ENCODE measurements at regions not wholly inside any gene's neighbourhood (a gene's known extent, or its start where the extent isn't known, plus 50 kb on each side); places are given as distances from the start of the nearest gene placed in this dataset.
A peak's percentile ranks its signal among the peaks of the same experiment; 100 is the strongest.

GRCh38 chr6:92791403-92791802, 628.0 kb downstream of the EPHA7 start:
- no peak for DNase-seq
- Histone ChIP-seq H3K79me2 (ENCODE audit: low read length) (no peaks in the 10 kb centered on the region), H3K36me3 (replicated peaks; ENCODE audit: insufficient read depth, low read length) (no peaks in the 10 kb centered on the region), H3F3A (ENCODE audit: insufficient read depth, low read length) (peaks cover 6% of the 10 kb centered on the region; the same call in 1 of the 2 replicates), H4K20me1 (ENCODE audit: insufficient read depth, low read length) (no peaks in the 10 kb centered on the region), H3K9me2 (replicated peaks; ENCODE audit: insufficient read depth, low read length) (no peaks in the 10 kb centered on the region), H3K4me1 (ENCODE audit: low read length) (peaks cover 6% of the 10 kb centered on the region; the same call in 1 of the 2 replicates), H3K4me3 (ENCODE audit: low read length) (no peak overlapping the region), H3K27me3 (replicated peaks; ENCODE audit: insufficient read depth, low read length) (no peaks in the 10 kb centered on the region), H3K4me2 (ENCODE audit: low read depth, low read length) (no peak overlapping the region), H3K9ac (ENCODE audit: low read length) (no peak overlapping the region), H3K9me3 (replicated peaks; ENCODE audit: insufficient read depth, low read length) (no peaks in the 10 kb centered on the region), H3K27ac (ENCODE audit: low read length) (no peak overlapping the region), H2AFZ (ENCODE audit: low read length) (no peak overlapping the region)
- TF ChIP-seq EZH2phosphoT487 (IDR thresholded peaks at IDR 0.05; ENCODE audit: low read length) (no peak), CTCF (IDR thresholded peaks at IDR 0.05; ENCODE audit: low read length) (no peak), EZH2 (optimal IDR thresholded peaks at IDR 0.05; ENCODE audit: low read depth, low read length) (no peak)

DNA sequence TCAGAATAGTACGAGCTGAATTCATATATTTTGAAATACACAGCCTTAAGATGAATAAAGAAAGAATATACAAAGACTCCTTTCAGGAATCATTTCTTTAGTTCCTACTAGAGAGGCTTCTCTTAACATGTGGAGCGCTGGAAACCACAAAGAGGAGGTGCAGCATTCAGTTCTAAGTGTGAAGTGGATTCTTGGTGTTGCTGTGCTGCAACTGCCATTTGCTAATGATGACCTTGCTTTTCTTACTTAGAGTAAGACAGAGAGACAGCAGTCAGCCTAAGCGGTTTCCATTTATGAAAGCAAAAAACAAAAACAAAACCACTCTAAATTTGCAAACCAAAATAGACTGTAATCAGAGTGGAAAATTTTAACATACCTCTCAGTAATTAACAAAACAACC, 629.0 kb downstream of the EPHA7 start:
- H2AFZ ChIP-seq (ENCODE audit: low read length): no peak overlapping the region
- peak; percentile 87 for DNase-seq
- no peaks in the 10 kb centered on the region for H4K20me1 ChIP-seq (ENCODE audit: insufficient read depth, low read length)
- H3K9me2 ChIP-seq (replicated peaks; ENCODE audit: insufficient read depth, low read length): no peaks in the 10 kb centered on the region
- H3F3A ChIP-seq (ENCODE audit: insufficient read depth, low read length): peaks cover 6% of the 10 kb centered on the region; the same call in 1 of the 2 replicates
- H3K79me2 ChIP-seq (ENCODE audit: low read length): no peaks in the 10 kb centered on the region
- no peak for TF ChIP-seq CTCF (IDR thresholded peaks at IDR 0.05; ENCODE audit: low read length)
- no peak for TF ChIP-seq EZH2 (optimal IDR thresholded peaks at IDR 0.05; ENCODE audit: low read depth, low read length)
- TF ChIP-seq EZH2phosphoT487 (IDR thresholded peaks at IDR 0.05; ENCODE audit: low read length): no peak
- peak overlapping the region; percentile 22; the same call in 1 of the 2 replicates for H3K4me2 ChIP-seq (ENCODE audit: low read depth, low read length)
- H3K4me3 ChIP-seq (ENCODE audit: low read length): no peak overlapping the region
- H3K9me3 ChIP-seq (replicated peaks; ENCODE audit: insufficient read depth, low read length): no peaks in the 10 kb centered on the region
- H3K27ac ChIP-seq (ENCODE audit: low read length): peak overlapping the region; percentile 38; the same call in 1 of the 2 replicates
- no peaks in the 10 kb centered on the region for H3K27me3 ChIP-seq (replicated peaks; ENCODE audit: insufficient read depth, low read length)
- no peak overlapping the region for H3K9ac ChIP-seq (ENCODE audit: low read length)
- H3K4me1 ChIP-seq (ENCODE audit: low read length): peaks cover 6% of the 10 kb centered on the region; the same call in 1 of the 2 replicates
- H3K36me3 ChIP-seq (replicated peaks; ENCODE audit: insufficient read depth, low read length): no peaks in the 10 kb centered on the region

- Histone ChIP-seq H4K20me1 (ENCODE audit: insufficient read depth, low read length) (no peaks in the 10 kb centered on the region), H3K27me3 (replicated peaks; ENCODE audit: insufficient read depth, low read length) (no peaks in the 10 kb centered on the region), H3K36me3 (replicated peaks; ENCODE audit: insufficient read depth, low read length) (no peaks in the 10 kb centered on the region), H3K4me3 (ENCODE audit: low read length) (no peak overlapping the region), H3K9me2 (replicated peaks; ENCODE audit: insufficient read depth, low read length) (no peaks in the 10 kb centered on the region), H3K9ac (ENCODE audit: low read length) (no peak overlapping the region), H3K4me1 (ENCODE audit: low read length) (no peaks in the 10 kb centered on the region), H3K27ac (ENCODE audit: low read length) (no peak overlapping the region), H3K4me2 (ENCODE audit: low read depth, low read length) (no peak overlapping the region), H2AFZ (ENCODE audit: low read length) (no peak overlapping the region), H3K9me3 (replicated peaks; ENCODE audit: insufficient read depth, low read length) (no peaks in the 10 kb centered on the region), H3K79me2 (ENCODE audit: low read length) (no peaks in the 10 kb centered on the region), H3F3A (ENCODE audit: insufficient read depth, low read length) (no peaks in the 10 kb centered on the region)
- no peak for DNase-seq
- TF ChIP-seq EZH2 (optimal IDR thresholded peaks at IDR 0.05; ENCODE audit: low read depth, low read length): no peak
- TF ChIP-seq EZH2phosphoT487 (IDR thresholded peaks at IDR 0.05; ENCODE audit: low read length): no peak
- TF ChIP-seq CTCF (IDR thresholded peaks at IDR 0.05; ENCODE audit: low read length): no peak
Observed at GRCh38 chr6:92784235-92784634, 635.1 kb downstream of the EPHA7 start.

Data from MM.1S (cell line).